Colonic mucosa (tissue), 4 donors: ENCODE measurements at regions not wholly inside any gene's neighbourhood (a gene's known extent, or its start where the extent isn't known, plus 50 kb on each side); places are given as distances from the start of the nearest gene placed in this dataset.

Experiments used
- DNase-seq: peaks from one replicate; pipeline ENCODE4 v3.0.0-alpha.2; 2020
- H3K27ac ChIP-seq: fragments of 200-600 bp; one replicate; pipeline ENCODE4 v1.8.0; 2021
- H3K27me3 ChIP-seq: fragments of 200-600 bp; one replicate; pipeline ENCODE4 v1.8.0; 2021
- H3K36me3 ChIP-seq: fragments of 200-600 bp; one replicate; pipeline ENCODE4 v1.8.0; 2021
- H3K4me1 ChIP-seq: fragments of 200-600 bp; one replicate; pipeline ENCODE4 v1.8.0; 2021; ENCODE audit warnings: mild to moderate bottlenecking
- H3K4me3 ChIP-seq: fragments of 200-600 bp; one replicate; pipeline ENCODE4 v1.8.0; 2021
- H3K9ac ChIP-seq, 2 donors: one replicate each; pipeline ENCODE4 v1.7.0; 2013; ENCODE audit warnings: control low read depth in 2 of 2, low read depth in 2 of 2, low read length in 2 of 2
- H3K9me3 ChIP-seq: fragments of 200-600 bp; one replicate; pipeline ENCODE4 v1.8.0; 2021
- intact Hi-C: fragments of 100-400 bp; cut with DNase I; formaldehyde crosslinking; loops from one replicate; pipeline ENCODE4 v1.14.1; 2022
- TF ChIP-seq, protein P1 (sequence below): fragments of 200-600 bp; IDR thresholded peaks from one replicate; pipeline ENCODE4 v1.8.0; 2022; ENCODE audit warnings: antibody characterized with exemption, mild to moderate bottlenecking
- donor health status: healthy.
- donor health status: DM: no; HTN: no; CAD: no.
- donor health status: DM: no; HTN: no; CAD: no.

DNA sequence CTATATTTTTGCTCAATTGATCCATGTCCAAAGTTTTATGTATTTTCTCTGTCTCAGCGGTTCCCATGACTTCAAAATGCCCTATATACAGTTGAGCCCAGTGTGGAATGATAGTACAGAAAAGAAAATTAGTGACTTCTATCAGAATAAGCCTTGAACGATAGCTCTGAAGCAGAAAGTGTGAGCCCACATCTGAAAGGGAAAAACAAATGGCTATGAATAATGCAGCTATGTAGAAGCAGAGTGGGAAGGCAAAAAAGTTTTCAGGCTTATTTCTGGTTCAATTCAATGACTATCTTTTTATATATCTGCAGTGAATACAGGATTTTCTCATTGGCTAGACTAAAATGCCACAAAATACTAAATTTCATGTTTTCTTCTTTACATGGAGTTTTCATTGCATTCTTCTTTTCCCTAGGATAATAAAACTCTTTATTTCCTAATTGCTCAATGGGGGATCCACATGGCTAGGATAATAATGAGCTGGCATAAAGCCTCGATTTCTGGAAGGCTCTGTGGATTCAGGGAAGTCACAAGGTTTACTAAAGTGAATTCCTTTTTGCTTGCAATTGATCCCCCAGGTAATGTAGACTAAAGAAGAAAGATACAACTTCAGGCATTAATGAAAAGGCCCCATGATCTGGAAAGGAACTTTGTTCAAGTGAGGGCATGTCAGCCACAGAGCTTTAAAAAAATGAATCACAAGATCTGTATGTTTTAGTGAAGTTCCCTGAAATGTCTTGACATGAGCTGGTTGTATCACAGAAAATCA, 377.0 kb upstream of the RIOK2 start:
- TF ChIP-seq, protein P1, sequence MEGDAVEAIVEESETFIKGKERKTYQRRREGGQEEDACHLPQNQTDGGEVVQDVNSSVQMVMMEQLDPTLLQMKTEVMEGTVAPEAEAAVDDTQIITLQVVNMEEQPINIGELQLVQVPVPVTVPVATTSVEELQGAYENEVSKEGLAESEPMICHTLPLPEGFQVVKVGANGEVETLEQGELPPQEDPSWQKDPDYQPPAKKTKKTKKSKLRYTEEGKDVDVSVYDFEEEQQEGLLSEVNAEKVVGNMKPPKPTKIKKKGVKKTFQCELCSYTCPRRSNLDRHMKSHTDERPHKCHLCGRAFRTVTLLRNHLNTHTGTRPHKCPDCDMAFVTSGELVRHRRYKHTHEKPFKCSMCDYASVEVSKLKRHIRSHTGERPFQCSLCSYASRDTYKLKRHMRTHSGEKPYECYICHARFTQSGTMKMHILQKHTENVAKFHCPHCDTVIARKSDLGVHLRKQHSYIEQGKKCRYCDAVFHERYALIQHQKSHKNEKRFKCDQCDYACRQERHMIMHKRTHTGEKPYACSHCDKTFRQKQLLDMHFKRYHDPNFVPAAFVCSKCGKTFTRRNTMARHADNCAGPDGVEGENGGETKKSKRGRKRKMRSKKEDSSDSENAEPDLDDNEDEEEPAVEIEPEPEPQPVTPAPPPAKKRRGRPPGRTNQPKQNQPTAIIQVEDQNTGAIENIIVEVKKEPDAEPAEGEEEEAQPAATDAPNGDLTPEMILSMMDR = no peak
- intact Hi-C loops = no loop called here
- H3K27ac ChIP-seq = no peak overlapping the region
- DNase-seq = no peak
- H3K9ac ChIP-seq = no peak overlapping the region
- no peaks in the 10 kb centered on the region for H3K4me1 ChIP-seq
- no peaks in the 10 kb centered on the region for H3K9me3 ChIP-seq
- H3K4me3 ChIP-seq = no peak overlapping the region
- H3K27me3 ChIP-seq = no peaks in the 10 kb centered on the region
- no peaks in the 10 kb centered on the region for H3K36me3 ChIP-seq

DNA sequence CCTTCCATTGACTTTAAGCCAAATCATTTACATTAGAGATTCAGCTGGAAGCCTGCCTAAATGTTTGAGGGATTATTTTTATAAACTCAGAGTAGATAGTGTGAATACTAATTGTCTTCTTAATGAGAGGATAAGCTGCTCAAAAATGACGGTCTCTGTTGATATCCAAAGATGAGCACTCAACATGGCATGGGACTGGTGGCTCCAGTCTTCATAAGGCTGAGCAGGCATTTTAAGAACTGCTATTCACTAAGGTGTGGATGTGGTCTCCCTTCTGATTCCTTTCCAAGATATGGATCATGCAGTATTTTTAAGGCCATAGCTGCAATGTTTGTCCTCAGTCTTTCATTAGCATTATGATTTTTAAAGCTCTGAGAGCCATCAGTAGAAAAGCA, 377.5 kb upstream of the RIOK2 start:
- intact Hi-C loops = no loop called here
- TF ChIP-seq, protein P1 = no peak
- H3K36me3 ChIP-seq = no peaks in the 10 kb centered on the region
- H3K4me1 ChIP-seq = no peaks in the 10 kb centered on the region
- H3K9ac ChIP-seq = no peak overlapping the region
- no peak for DNase-seq
- H3K27ac ChIP-seq = no peak overlapping the region
- no peaks in the 10 kb centered on the region for H3K27me3 ChIP-seq
- H3K4me3 ChIP-seq = no peak overlapping the region
- no peaks in the 10 kb centered on the region for H3K9me3 ChIP-seq

- Histone ChIP-seq H3K27ac (no peak overlapping the region), H3K27me3 (no peaks in the 10 kb centered on the region), H3K9me3 (no peaks in the 10 kb centered on the region), H3K4me1 (no peaks in the 10 kb centered on the region), H3K36me3 (no peaks in the 10 kb centered on the region), H3K9ac (no peak overlapping the region), H3K4me3 (no peak overlapping the region)
- intact Hi-C loops = no loop called here
- no peak for DNase-seq
- TF ChIP-seq, protein P1 = no peak
Measured at GRCh38 chr5:97563050-97563657, 380.1 kb upstream of the RIOK2 start.

GRCh38 chr5:97568382-97568781, 385.3 kb upstream of the RIOK2 start:
- TF ChIP-seq, protein P1 = no peak
- no peak overlapping the region for H3K27ac ChIP-seq
- no peaks in the 10 kb centered on the region for H3K4me1 ChIP-seq
- H3K4me3 ChIP-seq = no peak overlapping the region
- H3K9ac ChIP-seq = no peak overlapping the region
- H3K36me3 ChIP-seq = no peaks in the 10 kb centered on the region
- intact Hi-C loops = no loop called here
- no peaks in the 10 kb centered on the region for H3K27me3 ChIP-seq
- no peaks in the 10 kb centered on the region for H3K9me3 ChIP-seq
- no peak for DNase-seq

- DNase-seq = no peak
- Histone ChIP-seq H3K4me3 (no peak overlapping the region), H3K9me3 (no peaks in the 10 kb centered on the region), H3K36me3 (no peaks in the 10 kb centered on the region), H3K27ac (no peak overlapping the region), H3K4me1 (no peaks in the 10 kb centered on the region), H3K27me3 (no peaks in the 10 kb centered on the region), H3K9ac (no peak overlapping the region)
- intact Hi-C loops = no loop called here
- TF ChIP-seq, protein P1 = no peak
Measured at GRCh38 chr5:97570242-97570641, 387.2 kb upstream of the RIOK2 start.
